ENCODE measurements at regions not wholly inside any gene's neighbourhood (a gene's known extent, or its start where the extent isn't known, plus 50 kb on each side); places are given as distances from the start of the nearest gene placed in this dataset.

DNA sequence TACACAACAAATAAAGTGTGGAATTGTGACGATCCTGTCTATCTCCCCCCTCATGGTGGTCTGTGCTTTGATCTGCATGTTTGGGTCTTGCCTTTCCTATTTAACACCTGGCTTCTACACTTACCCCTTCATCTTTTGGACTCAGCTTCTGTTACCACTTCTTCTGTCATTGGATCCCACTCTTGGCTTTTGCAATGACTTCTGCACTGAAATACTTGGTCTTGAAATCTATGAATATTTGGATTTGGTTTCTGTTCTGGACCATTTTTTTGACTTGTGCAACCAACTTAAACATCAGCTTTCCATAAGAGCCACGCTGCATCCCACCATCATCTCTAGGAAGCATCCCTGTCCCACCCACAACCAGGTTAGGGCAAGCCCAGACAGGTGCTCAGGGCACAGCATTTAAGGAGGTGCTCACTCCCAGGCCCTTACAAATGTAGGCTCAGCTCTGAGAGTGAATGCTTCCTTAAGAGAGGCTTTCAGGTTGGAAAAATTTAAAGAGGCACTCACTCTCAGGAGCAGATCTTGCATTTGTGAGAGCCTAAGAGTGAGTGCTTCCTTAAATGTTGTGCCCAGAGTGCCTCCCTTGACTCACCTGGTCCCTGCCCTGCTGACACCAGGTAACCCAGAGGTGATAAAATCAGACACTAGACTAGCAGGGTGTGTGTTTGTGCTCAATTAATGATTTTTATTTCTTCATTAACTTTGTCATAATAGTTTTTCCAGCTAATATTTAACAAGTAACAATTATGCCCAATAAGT lies 124.5 kb upstream of the SH3BP4 start:
- Histone ChIP-seq H3K27ac (ENCODE audit: low read length) (no peak overlapping the region), H3K9me3 (ENCODE audit: low read length) (no peaks in the 10 kb centered on the region), H2AFZ (ENCODE audit: low read depth, low read length) (no peak overlapping the region), H3K4me3 (ENCODE audit: low read length) (no peak overlapping the region), H3K36me3 (ENCODE audit: insufficient read depth, low read length) (no peaks in the 10 kb centered on the region), H3K79me2 (replicated peaks; ENCODE audit: insufficient read depth, low read length) (no peaks in the 10 kb centered on the region), H3K4me2 (ENCODE audit: low read length) (no peak overlapping the region), H3K9ac (ENCODE audit: low read length) (no peak overlapping the region), H3K9me2 (ENCODE audit: insufficient read depth, low read length) (no peaks in the 10 kb centered on the region), H3K27me3 (ENCODE audit: insufficient read depth, low read depth, low read length) (no peaks in the 10 kb centered on the region), H3F3A (ENCODE audit: insufficient read depth, low read length, poor library complexity, severe bottlenecking) (no peaks in the 10 kb centered on the region), H4K20me1 (ENCODE audit: insufficient read depth) (no peaks in the 10 kb centered on the region)
- TF ChIP-seq EP300 (conservative IDR thresholded peaks at IDR 0.05; ENCODE audit: poor library complexity, severe bottlenecking) (no peak), MXI1 (conservative IDR thresholded peaks at IDR 0.05; ENCODE audit: poor library complexity, severe bottlenecking) (no peak), SMC3 (conservative IDR thresholded peaks at IDR 0.05; ENCODE audit: poor library complexity) (no peak), EZH2 (IDR thresholded peaks at IDR 0.05; ENCODE audit: borderline replicate concordance, insufficient read depth, low read length, poor library complexity, severe bottlenecking) (no peak), POLR2AphosphoS5 (IDR thresholded peaks at IDR 0.05) (no peak), RAD21 (conservative IDR thresholded peaks at IDR 0.05) (no peak), TAF1 (IDR thresholded peaks at IDR 0.05; ENCODE audit: low read depth) (no peak)
- TF ChIP-seq, protein P1, sequence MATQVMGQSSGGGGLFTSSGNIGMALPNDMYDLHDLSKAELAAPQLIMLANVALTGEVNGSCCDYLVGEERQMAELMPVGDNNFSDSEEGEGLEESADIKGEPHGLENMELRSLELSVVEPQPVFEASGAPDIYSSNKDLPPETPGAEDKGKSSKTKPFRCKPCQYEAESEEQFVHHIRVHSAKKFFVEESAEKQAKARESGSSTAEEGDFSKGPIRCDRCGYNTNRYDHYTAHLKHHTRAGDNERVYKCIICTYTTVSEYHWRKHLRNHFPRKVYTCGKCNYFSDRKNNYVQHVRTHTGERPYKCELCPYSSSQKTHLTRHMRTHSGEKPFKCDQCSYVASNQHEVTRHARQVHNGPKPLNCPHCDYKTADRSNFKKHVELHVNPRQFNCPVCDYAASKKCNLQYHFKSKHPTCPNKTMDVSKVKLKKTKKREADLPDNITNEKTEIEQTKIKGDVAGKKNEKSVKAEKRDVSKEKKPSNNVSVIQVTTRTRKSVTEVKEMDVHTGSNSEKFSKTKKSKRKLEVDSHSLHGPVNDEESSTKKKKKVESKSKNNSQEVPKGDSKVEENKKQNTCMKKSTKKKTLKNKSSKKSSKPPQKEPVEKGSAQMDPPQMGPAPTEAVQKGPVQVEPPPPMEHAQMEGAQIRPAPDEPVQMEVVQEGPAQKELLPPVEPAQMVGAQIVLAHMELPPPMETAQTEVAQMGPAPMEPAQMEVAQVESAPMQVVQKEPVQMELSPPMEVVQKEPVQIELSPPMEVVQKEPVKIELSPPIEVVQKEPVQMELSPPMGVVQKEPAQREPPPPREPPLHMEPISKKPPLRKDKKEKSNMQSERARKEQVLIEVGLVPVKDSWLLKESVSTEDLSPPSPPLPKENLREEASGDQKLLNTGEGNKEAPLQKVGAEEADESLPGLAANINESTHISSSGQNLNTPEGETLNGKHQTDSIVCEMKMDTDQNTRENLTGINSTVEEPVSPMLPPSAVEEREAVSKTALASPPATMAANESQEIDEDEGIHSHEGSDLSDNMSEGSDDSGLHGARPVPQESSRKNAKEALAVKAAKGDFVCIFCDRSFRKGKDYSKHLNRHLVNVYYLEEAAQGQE (IDR thresholded peaks at IDR 0.05; ENCODE audit: borderline replicate concordance): no peak
- TF ChIP-seq, protein P2, sequence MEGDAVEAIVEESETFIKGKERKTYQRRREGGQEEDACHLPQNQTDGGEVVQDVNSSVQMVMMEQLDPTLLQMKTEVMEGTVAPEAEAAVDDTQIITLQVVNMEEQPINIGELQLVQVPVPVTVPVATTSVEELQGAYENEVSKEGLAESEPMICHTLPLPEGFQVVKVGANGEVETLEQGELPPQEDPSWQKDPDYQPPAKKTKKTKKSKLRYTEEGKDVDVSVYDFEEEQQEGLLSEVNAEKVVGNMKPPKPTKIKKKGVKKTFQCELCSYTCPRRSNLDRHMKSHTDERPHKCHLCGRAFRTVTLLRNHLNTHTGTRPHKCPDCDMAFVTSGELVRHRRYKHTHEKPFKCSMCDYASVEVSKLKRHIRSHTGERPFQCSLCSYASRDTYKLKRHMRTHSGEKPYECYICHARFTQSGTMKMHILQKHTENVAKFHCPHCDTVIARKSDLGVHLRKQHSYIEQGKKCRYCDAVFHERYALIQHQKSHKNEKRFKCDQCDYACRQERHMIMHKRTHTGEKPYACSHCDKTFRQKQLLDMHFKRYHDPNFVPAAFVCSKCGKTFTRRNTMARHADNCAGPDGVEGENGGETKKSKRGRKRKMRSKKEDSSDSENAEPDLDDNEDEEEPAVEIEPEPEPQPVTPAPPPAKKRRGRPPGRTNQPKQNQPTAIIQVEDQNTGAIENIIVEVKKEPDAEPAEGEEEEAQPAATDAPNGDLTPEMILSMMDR (IDR thresholded peaks at IDR 0.05; ENCODE audit: poor library complexity, severe bottlenecking): no peak

DNA sequence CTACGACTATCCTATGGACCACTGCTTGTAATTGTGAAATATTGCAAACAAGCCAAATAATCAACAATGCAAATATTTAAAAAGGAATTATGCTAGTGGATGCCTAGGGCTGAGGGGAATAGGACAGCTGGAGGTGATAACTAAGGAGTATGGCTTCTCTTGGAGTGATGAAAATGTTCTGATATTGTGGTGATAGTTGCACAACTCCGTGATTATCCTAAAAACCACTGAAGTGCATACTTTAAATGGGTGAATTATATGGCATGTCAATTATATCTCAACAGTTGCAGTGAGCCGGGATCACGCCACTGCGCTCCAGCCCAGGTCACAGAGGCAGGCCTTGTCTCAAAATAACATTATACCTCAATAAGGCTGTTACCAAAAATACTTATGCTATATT lies 125.1 kb upstream of the SH3BP4 start:
- H4K20me1 ChIP-seq (ENCODE audit: insufficient read depth): no peaks in the 10 kb centered on the region

More for the DNA sequence above, 125.1 kb upstream of the SH3BP4 start:
- Histone ChIP-seq H3K9me3 (ENCODE audit: low read length) (no peaks in the 10 kb centered on the region), H3K36me3 (ENCODE audit: insufficient read depth, low read length) (no peaks in the 10 kb centered on the region), H3K4me3 (ENCODE audit: low read length) (no peak overlapping the region), H3K9me2 (ENCODE audit: insufficient read depth, low read length) (no peaks in the 10 kb centered on the region), H3K27me3 (ENCODE audit: insufficient read depth, low read depth, low read length) (no peaks in the 10 kb centered on the region), H2AFZ (ENCODE audit: low read depth, low read length) (no peak overlapping the region), H3K4me2 (ENCODE audit: low read length) (no peak overlapping the region), H3K79me2 (replicated peaks; ENCODE audit: insufficient read depth, low read length) (no peaks in the 10 kb centered on the region), H3K27ac (ENCODE audit: low read length) (no peak overlapping the region), H3F3A (ENCODE audit: insufficient read depth, low read length, poor library complexity, severe bottlenecking) (no peaks in the 10 kb centered on the region), H3K9ac (ENCODE audit: low read length) (no peak overlapping the region)
- TF ChIP-seq SMC3 (conservative IDR thresholded peaks at IDR 0.05; ENCODE audit: poor library complexity) (no peak), TAF1 (IDR thresholded peaks at IDR 0.05; ENCODE audit: low read depth) (no peak), EZH2 (IDR thresholded peaks at IDR 0.05; ENCODE audit: borderline replicate concordance, insufficient read depth, low read length, poor library complexity, severe bottlenecking) (no peak), EP300 (conservative IDR thresholded peaks at IDR 0.05; ENCODE audit: poor library complexity, severe bottlenecking) (no peak)
